GM19324 (cell line): ENCODE measurements at regions not wholly inside any gene's neighbourhood (a gene's known extent, or its start where the extent isn't known, plus 50 kb on each side); places are given as distances from the start of the nearest gene placed in this dataset.

ENCODE experiments used
- ATAC-seq: cut with Tn5 transposase; IDR thresholded peaks from one replicate; pipeline ENCODE4 v1.9.1; 2021; ENCODE audit warnings: mild to moderate bottlenecking, moderate library complexity; ENCODE audit not compliant: unreplicated experiment, low FRiP score

DNA sequence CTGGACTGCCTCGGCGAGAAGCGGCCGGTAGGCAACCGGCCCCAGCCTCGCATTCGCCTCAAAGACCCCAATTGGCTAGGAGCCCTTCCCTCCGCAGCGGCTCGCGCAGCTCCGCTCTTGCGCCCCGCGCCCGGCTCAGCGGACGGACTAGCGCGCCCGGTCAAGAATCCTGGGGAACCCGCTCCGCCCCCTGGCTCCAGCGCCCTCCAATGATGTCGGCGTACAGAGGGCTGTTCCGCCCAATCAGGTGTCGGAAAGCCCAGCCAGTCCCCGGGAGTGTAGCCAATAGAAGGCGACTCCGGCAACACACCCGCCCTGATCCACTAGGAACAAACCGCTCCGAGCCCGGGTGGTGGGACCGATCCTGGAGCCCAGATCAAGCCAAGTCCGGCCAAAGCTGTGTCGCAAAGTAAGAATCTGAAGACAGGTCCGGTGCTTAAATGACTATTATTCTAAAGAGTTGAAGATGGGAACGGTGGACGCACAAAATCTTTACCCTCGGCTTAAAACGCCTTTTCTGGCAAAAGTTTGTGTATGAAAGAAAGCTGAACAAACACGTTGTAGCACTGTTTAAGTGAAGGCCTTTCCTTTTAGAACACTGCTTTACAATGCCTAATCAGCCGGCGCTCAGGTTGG lies 132.2 kb downstream of the OGFRL1 start:
- ATAC-seq: peak; percentile 64

DNA sequence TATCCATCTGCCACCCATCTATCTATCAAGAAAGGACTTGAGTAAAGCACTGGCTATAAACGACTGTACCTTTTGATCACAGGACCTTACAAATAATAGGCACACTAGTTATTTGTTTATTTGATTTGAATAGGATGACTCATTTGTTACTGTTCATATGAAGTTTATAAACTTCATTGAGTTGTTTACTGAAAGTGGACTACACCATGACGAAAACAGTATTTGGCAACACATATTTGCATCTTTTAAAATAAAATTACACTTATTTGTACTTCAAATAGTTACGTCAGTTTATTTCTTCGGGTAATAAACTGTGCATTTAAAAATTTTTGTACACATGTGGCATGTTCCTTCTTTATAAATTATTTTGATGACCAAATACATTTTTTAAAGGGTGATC lies 133.0 kb downstream of the OGFRL1 start:
- ATAC-seq: no peak

DNA sequence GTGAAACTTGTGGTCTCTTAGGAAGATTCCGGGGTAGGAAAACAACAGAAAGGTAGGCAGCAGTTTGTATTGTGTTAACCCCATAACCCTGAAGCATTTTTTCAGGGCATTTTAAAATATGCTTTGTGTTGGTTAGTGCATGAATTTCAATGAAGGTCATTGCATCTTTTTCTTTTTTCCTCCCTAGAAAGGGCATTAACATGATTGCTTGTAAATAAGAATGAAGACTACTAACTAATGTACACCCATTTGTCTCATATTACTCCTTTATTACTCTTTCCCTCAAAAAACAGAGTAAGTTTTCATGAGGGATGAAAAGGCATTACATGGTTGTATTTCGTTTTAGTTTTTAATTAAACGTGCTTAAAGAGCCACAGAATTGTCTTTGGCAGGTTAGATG lies 141.4 kb downstream of the OGFRL1 start:
- ATAC-seq: no peak

DNA sequence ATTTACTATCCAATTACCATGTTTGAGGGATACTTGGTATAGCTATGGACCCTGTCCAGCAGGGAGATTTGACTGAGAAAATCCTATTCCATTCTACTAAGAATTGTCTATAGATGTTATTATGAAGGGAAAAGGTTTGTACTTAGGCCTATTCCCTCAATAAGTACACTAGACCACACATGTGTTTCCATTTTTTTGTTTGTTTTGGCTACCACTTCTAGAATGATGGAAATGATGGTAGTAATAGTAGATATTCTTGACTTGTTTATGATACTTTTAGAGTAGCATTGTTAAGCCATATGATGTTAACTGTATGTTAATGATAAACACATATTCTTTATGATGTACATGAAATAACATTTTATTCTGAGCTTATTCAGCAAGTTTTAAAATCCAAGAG lies 144.8 kb downstream of the OGFRL1 start:
- no peak for ATAC-seq

DNA sequence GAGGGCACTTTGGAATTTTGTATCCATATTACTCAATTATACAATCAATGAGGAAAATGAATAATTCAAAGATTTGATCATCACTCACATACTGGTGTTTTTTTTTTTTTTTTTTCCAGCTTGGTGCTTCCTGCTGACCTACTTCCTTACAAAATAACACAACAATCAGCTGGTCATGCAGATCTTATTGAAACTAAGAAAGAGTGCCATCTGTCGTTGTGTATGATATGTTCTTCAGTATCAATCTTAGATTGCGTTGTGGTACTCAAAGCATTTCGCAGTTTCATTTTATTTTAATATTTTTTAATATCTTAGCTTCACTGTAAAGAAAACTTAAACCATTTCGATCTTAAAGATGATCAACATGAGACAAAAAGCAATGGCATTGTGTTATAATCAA lies 155.6 kb downstream of the OGFRL1 start:
- ATAC-seq: no peak

- ATAC-seq: no peak
Observed at GRCh38 chr6:71446057-71446456, 157.4 kb downstream of the OGFRL1 start.

GRCh38 chr6:71446470-71446869 lies 157.9 kb downstream of the OGFRL1 start:
- ATAC-seq: peak; percentile 54

GRCh38 chr6:71452697-71453370 lies 164.2 kb downstream of the OGFRL1 start:
- ATAC-seq: no peak

DNA sequence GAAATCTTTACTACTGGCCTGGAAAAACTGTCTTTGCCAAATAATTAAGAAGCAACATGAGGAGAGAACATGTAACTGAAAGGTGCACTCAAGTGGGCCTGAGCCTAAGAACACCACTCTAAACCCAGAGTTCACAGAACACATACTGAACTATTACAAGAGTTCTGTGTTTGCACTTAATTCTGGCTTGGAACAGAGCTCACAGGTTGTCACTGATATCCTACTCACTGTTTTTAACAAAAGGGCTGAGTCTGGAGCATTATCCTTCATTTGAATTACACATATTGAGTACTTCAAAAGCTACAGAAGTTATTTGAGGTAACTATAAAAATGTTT lies 164.7 kb downstream of the OGFRL1 start:
- ATAC-seq: no peak

GRCh38 chr6:71454056-71454455 lies 165.4 kb downstream of the OGFRL1 start:
- ATAC-seq: no peak

DNA sequence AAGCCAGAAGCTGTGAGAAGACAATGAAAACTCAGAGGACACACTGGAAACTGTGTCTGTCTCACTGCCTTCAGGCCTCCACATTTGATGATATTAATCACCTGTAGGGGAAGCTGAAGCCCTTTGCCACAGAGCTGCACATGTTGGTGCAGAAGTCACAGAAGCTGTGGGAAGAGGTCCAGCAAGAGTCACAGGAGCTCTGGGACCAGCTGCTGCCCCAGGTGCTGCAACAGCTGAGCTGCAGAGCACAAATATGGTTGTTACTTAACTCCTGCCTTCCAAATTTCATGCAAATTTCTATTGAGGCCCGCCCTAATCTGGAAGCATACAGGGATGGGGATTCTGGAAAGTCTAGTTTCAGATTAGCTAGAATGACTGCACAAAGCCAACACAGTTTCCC lies 169.3 kb downstream of the OGFRL1 start:
- ATAC-seq: no peak

- no peak for ATAC-seq
Observed at GRCh38 chr6:71459162-71459561, 170.6 kb downstream of the OGFRL1 start.

- ATAC-seq: no peak
Observed at GRCh38 chr6:71460933-71461332, 172.3 kb downstream of the OGFRL1 start.

GRCh38 chr6:71463061-71463460 lies 174.4 kb downstream of the OGFRL1 start:
- ATAC-seq: no peak

GRCh38 chr6:71465096-71465495 lies 176.5 kb downstream of the OGFRL1 start:
- ATAC-seq: no peak

GRCh38 chr6:71466362-71466761 lies 177.8 kb downstream of the OGFRL1 start:
- ATAC-seq: no peak

DNA sequence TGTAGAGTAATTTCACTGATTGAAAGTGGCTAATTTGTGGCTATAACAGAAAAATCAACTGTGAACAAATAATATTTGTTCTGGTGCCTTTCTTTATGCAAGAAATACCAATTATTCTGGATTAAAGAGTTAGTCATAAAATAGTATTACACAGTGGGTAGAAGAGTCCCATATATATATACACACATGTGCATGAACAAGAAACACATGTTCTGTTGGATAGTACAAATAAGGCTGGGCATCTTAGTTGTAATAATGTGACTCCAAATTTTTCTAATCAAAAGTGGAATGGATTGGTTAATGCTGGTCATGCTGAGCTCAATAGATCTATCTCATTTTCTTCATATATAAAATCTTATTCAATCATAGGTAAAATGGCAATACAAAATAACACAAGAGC lies 179.4 kb downstream of the OGFRL1 start:
- ATAC-seq: no peak

- ATAC-seq: no peak
Observed at GRCh38 chr6:71468841-71469700, 180.5 kb downstream of the OGFRL1 start.

DNA sequence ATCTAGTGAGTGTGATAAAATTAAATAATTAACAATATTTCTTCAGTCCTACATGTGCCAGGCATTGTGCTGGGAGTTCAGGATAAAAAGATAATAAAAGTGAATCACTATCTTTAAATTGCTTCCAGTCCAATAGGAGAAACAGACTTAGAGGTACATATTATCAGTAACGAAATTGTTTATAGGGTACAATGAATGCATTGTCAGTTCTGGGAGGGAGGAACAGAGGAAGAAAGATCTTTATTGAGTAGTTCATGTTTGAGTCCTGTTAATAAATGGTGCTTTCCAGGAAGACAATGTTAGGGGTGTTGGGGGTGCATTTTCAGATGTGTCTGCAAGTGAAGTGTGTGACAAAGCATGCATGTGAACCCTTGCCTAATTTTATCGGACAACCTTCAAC lies 183.1 kb downstream of the OGFRL1 start:
- ATAC-seq: no peak

- ATAC-seq: no peak
Observed at GRCh38 chr6:71473926-71474325, 185.3 kb downstream of the OGFRL1 start.

DNA sequence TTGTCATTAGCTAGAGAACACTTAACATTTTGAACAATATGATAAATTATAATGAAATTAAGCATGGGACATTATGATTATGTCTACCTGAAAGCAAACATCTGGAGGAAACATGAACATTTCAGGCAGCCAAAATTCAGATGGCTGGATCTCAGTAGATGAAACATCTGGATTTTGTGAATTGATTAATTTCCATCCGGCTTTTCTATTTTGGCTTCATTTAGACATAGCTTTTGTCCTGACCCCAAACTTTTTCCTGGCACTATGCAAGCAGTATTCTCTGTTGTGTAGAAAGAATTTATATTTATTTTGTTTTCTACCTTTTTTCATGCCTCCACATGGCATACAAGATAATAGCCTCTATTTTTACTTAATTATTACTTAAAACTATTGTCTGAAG lies 186.3 kb downstream of the OGFRL1 start:
- ATAC-seq: no peak

DNA sequence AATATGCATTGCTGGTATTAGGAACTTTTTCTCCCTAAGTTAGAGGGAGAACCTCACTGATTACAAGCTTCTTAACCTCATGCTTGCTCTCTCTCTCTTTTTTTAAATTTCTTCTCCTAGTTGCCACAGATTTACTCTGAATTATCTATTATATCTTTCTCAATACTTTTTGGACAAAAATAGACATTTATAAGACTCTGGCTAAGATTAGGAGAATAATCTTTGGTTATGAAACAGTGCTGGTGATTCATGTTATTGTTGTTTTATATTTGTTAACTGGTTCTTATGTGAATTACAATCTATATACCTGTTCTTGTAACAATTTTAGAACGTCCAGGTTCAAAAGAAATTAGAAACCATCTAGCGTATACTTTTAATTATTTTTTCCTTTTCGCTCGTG lies 187.8 kb downstream of the OGFRL1 start:
- ATAC-seq: no peak
